CD14-positive monocyte (primary cell): ENCODE measurements at regions not wholly inside any gene's neighbourhood (a gene's known extent, or its start where the extent isn't known, plus 50 kb on each side); places are given as distances from the start of the nearest gene placed in this dataset.

Experiments
- DNase-seq, 3 donors: peaks; one replicate each; pipeline ENCODE4 v3.0.0-alpha.2; 2011 to 2022
- H2AFZ ChIP-seq: 2 replicates; pipeline ENCODE4 v1.6.0; 2012; ENCODE audit warnings: mild to moderate bottlenecking, low read depth, low read length, inconsistent platforms; ENCODE audit not compliant: insufficient read depth, poor library complexity, severe bottlenecking
- H3K27ac ChIP-seq, 2 donors: 1 replicate in 1 of 2; 2 replicates in 1 of 2; pipeline ENCODE4 v1.5.1; 2012 to 2013; ENCODE audit warnings: low read length in 2 of 2, control low read depth in 1 of 2, inconsistent platforms in 1 of 2, low read depth in 1 of 2, mild to moderate bottlenecking in 1 of 2
- H3K27me3 ChIP-seq, 2 donors: one replicate each; pipeline versions ENCODE4 v1.6.0 to v1.6.1; 2011 to 2013; ENCODE audit warnings: low read length in 2 of 2; ENCODE audit not compliant: control insufficient read depth in 2 of 2, insufficient read depth in 2 of 2
- H3K36me3 ChIP-seq, 2 donors: replicated peaks in 1 of 2; 1 replicate in 1 of 2; 2 replicates in 1 of 2; pipeline versions ENCODE4 v1.5.1 to v1.6.1; 2012 to 2013; ENCODE audit warnings: low read length in 2 of 2, control low read depth in 1 of 2, inconsistent platforms in 1 of 2, mild to moderate bottlenecking in 1 of 2; ENCODE audit not compliant: insufficient read depth in 2 of 2, control insufficient read depth in 1 of 2
- H3K4me1 ChIP-seq, 2 donors: 1 replicate in 1 of 2; 2 replicates in 1 of 2; pipeline versions ENCODE4 v1.5.1 to v1.6.1; 2012 to 2013; ENCODE audit warnings: low read length in 2 of 2, control low read depth in 1 of 2, inconsistent platforms in 1 of 2, mild to moderate bottlenecking in 1 of 2, moderate library complexity in 1 of 2; ENCODE audit not compliant: insufficient read depth in 2 of 2, control insufficient read depth in 1 of 2
- H3K4me2 ChIP-seq: replicated peaks from 2 replicates; pipeline ENCODE3; 2012; ENCODE audit warnings: low read length, moderate library complexity, mild to moderate bottlenecking; ENCODE audit not compliant: poor library complexity, severe bottlenecking; ENCODE audit errors: extremely low read depth
- H3K4me3 ChIP-seq, 3 experiments: fragments of 200-600 bp in 1 of 3; sonication (generic) in 1 of 3; replicated peaks in 1 of 3; 1 replicate in 2 of 3; 2 replicates in 1 of 3; pipeline ENCODE4 v1.5.1; 2011 to 2013; ENCODE audit warnings: low read length in 3 of 3, mild to moderate bottlenecking in 3 of 3, control low read depth in 2 of 3, low read depth in 2 of 3, inconsistent platforms in 1 of 3, moderate library complexity in 1 of 3
- H3K79me2 ChIP-seq: 2 replicates; pipeline ENCODE4 v1.6.0; 2012; ENCODE audit warnings: mild to moderate bottlenecking, control low read depth, inconsistent platforms, low read length, moderate library complexity; ENCODE audit not compliant: insufficient read depth
- H3K9ac ChIP-seq: 2 replicates; pipeline ENCODE4 v1.6.0; 2017; ENCODE audit warnings: low read length, mild to moderate bottlenecking; ENCODE audit not compliant: insufficient read depth, poor library complexity, severe bottlenecking
- H3K9me3 ChIP-seq, 2 donors: replicated peaks in 1 of 2; 1 replicate in 1 of 2; 2 replicates in 1 of 2; pipeline versions ENCODE4 v1.5.1 to v1.6.1; 2012 to 2013; ENCODE audit warnings: low read length in 2 of 2, control low read depth in 1 of 2; ENCODE audit not compliant: control insufficient read depth in 1 of 2, insufficient read depth in 1 of 2
- H4K20me1 ChIP-seq: 2 replicates; pipeline ENCODE4 v1.6.0; 2012; ENCODE audit warnings: mild to moderate bottlenecking, low read length, control low read depth, moderate library complexity; ENCODE audit not compliant: insufficient read depth
- H3K27ac Mint-ChIP-seq, 7 donors: one replicate each; pipeline ENCODE4 v1.8.0; 2020; ENCODE audit warnings: mild to moderate bottlenecking in 7 of 7, mixed read lengths in 7 of 7, moderate library complexity in 6 of 7, inconsistent platforms in 2 of 7
- H3K27me3 Mint-ChIP-seq, 3 donors: one replicate each; pipeline ENCODE4 v1.8.0; 2021 to 2022; ENCODE audit warnings: low read depth in 3 of 3, mild to moderate bottlenecking in 3 of 3, mixed read lengths in 3 of 3, moderate library complexity in 3 of 3, inconsistent platforms in 1 of 3
- H3K36me3 Mint-ChIP-seq, 2 donors: one replicate each; pipeline ENCODE4 v1.8.0; 2020; ENCODE audit warnings: mixed read lengths in 2 of 2, inconsistent platforms in 1 of 2, mild to moderate bottlenecking in 1 of 2
- H3K4me1 Mint-ChIP-seq: one replicate; pipeline ENCODE4 v1.8.0; 2020; ENCODE audit warnings: mild to moderate bottlenecking, mixed read lengths
- H3K4me3 Mint-ChIP-seq, 2 donors: one replicate each; pipeline ENCODE4 v1.8.0; 2020; ENCODE audit warnings: mild to moderate bottlenecking in 2 of 2, mixed read lengths in 2 of 2, moderate library complexity in 1 of 2
- H3K9me3 Mint-ChIP-seq, 7 donors: one replicate each; pipeline ENCODE4 v1.8.0; 2020 to 2022; ENCODE audit warnings: mixed read lengths in 7 of 7, mild to moderate bottlenecking in 6 of 7, moderate library complexity in 6 of 7, inconsistent platforms in 2 of 7
- WGBS: methylation state at CpG from one replicate; pipeline ENCODE4 v1.1.5; 2013; ENCODE audit warnings: missing lambda C conversion rate; ENCODE audit not compliant: insufficient coverage; 5-methylcytosine and 5-hydroxymethylcytosine counted together
- intact Hi-C, 2 donors: fragments of 100-400 bp; cut with micrococcal nuclease; formaldehyde crosslinking; loops; one replicate each; pipeline versions ENCODE4 v1.15.0 to v1.15.1; 2023
- TF ChIP-seq, protein P1 (sequence below): fragments of 200-600 bp; IDR thresholded peaks from one replicate; pipeline ENCODE4 v1.8.0; 2022; ENCODE audit warnings: antibody characterized with exemption, mild to moderate bottlenecking

- no peaks in the 10 kb centered on the region for H3K9me3 ChIP-seq
- Mint-ChIP-seq H3K27me3 (peaks cover 0 to 3% (median 0%) of the 10 kb centered on the region in 3 donors), H3K4me1 (peaks cover 2% of the 10 kb centered on the region), H3K36me3 (no peaks in the 10 kb centered on the region), H3K9me3 (peaks cover 0 to 5% (median 2%) of the 10 kb centered on the region in 7 donors), H3K27ac (no peak overlapping the region), H3K4me3 (no peak overlapping the region)
- no peaks in the 10 kb centered on the region for H4K20me1 ChIP-seq
- no peak overlapping the region for H3K27ac ChIP-seq
- no peak overlapping the region for H3K4me2 ChIP-seq
- H3K4me1 ChIP-seq, result no peaks in the 10 kb centered on the region
- DNase-seq, result no peak
- H2AFZ ChIP-seq, result no peak overlapping the region
- WGBS, result 98% methylated on average over 4 of the region's 6 CpGs
- no peak overlapping the region for H3K9ac ChIP-seq
- intact Hi-C loops, result no loop called here
- no peaks in the 10 kb centered on the region for H3K79me2 ChIP-seq
- TF ChIP-seq, protein P1, sequence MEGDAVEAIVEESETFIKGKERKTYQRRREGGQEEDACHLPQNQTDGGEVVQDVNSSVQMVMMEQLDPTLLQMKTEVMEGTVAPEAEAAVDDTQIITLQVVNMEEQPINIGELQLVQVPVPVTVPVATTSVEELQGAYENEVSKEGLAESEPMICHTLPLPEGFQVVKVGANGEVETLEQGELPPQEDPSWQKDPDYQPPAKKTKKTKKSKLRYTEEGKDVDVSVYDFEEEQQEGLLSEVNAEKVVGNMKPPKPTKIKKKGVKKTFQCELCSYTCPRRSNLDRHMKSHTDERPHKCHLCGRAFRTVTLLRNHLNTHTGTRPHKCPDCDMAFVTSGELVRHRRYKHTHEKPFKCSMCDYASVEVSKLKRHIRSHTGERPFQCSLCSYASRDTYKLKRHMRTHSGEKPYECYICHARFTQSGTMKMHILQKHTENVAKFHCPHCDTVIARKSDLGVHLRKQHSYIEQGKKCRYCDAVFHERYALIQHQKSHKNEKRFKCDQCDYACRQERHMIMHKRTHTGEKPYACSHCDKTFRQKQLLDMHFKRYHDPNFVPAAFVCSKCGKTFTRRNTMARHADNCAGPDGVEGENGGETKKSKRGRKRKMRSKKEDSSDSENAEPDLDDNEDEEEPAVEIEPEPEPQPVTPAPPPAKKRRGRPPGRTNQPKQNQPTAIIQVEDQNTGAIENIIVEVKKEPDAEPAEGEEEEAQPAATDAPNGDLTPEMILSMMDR, result no peak
- no peak overlapping the region for H3K4me3 ChIP-seq
- no peaks in the 10 kb centered on the region for H3K27me3 ChIP-seq
- no peaks in the 10 kb centered on the region for H3K36me3 ChIP-seq
These were observed 586.9 kb upstream of the ARID1B start for GRCh38 chr6:156190270-156190669.

DNA sequence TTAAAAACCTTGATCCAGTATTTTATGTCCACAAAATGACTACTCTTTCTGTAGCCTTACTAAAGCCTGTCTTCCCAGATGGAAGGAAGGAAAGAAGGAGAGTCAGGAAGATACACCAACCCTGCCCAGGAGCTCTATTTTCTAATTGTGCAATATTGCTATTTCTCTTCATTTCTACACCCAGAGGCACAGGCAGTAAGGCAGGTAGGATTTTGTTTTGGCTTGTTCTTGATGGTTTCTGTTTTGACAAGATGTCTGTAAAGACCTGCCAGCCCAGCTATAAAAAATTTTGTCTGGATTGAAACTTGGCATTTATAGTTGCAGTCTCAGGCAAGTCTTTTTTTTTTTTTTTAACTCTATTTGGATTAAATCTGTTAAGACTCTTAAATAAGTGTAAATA is 587.5 kb upstream of the ARID1B start:
- Histone ChIP-seq H3K36me3 (no peaks in the 10 kb centered on the region), H3K4me1 (no peaks in the 10 kb centered on the region), H3K79me2 (no peaks in the 10 kb centered on the region), H3K4me3 (no peak overlapping the region), H4K20me1 (no peaks in the 10 kb centered on the region), H3K27me3 (no peaks in the 10 kb centered on the region), H3K4me2 (no peak overlapping the region), H3K9ac (no peak overlapping the region), H3K27ac (no peak overlapping the region), H3K9me3 (no peaks in the 10 kb centered on the region), H2AFZ (no peak overlapping the region)
- intact Hi-C loops, result no loop called here
- Mint-ChIP-seq H3K4me3 (no peak overlapping the region), H3K4me1 (peaks cover 2% of the 10 kb centered on the region), H3K9me3 (peaks cover 0 to 5% (median 2%) of the 10 kb centered on the region in 7 donors), H3K27me3 (peaks cover 0 to 3% (median 0%) of the 10 kb centered on the region in 3 donors), H3K36me3 (no peaks in the 10 kb centered on the region), H3K27ac (no peak overlapping the region)
- no peak for DNase-seq
- TF ChIP-seq, protein P1, result no peak
